GM23338 (cell line): ENCODE measurements at regions not wholly inside any gene's neighbourhood (a gene's known extent, or its start where the extent isn't known, plus 50 kb on each side); places are given as distances from the start of the nearest gene placed in this dataset.

Experiments used
- EZH2 ChIP-seq: fragments of 200-600 bp; sonication (generic); IDR thresholded peaks from one replicate; pipeline ENCODE4 v1.8.0; 2017; ENCODE audit warnings: antibody characterized with exemption, mild to moderate bottlenecking, low read depth; ENCODE audit not compliant: unreplicated experiment
- EZH2phosphoT487 ChIP-seq: fragments of 200-600 bp; sonication (generic); IDR thresholded peaks from one replicate; pipeline ENCODE4 v1.8.1; 2018; ENCODE audit warnings: antibody characterized with exemption; ENCODE audit not compliant: unreplicated experiment
- JUNB ChIP-seq: IDR thresholded peaks from one replicate; pipeline ENCODE4 v1.6.1; 2016; ENCODE audit warnings: antibody characterized with exemption; ENCODE audit not compliant: unreplicated experiment
- NANOG ChIP-seq: IDR thresholded peaks from 2 replicates; pipeline ENCODE4 v1.6.1; 2016; ENCODE audit warnings: antibody characterized with exemption, borderline replicate concordance
- POLR2AphosphoS5 ChIP-seq: IDR thresholded peaks from 2 replicates; pipeline ENCODE4 v1.6.1; 2016; ENCODE audit warnings: antibody characterized with exemption, low read depth
- ZNF331 ChIP-seq: fragments of 250-450 bp; sonication (Bioruptor Pico); IDR thresholded peaks from 2 replicates; pipeline ENCODE4 v1.5.0; 2020; ENCODE audit warnings: low read depth, mild to moderate bottlenecking, moderate library complexity
- TF ChIP-seq, protein P1 (sequence below), 2 experiments: fragments of 200-600 bp in 1 of 2; sonication (generic) in 1 of 2; conservative IDR thresholded peaks; 2 replicates each; pipeline versions ENCODE4 v1.5.1 to v1.6.1; 2016 to 2017; ENCODE audit warnings: antibody characterized with exemption in 2 of 2, low read depth in 2 of 2, mild to moderate bottlenecking in 2 of 2, moderate library complexity in 1 of 2
- TF ChIP-seq, protein P2 (sequence below): IDR thresholded peaks from one replicate; pipeline ENCODE4 v1.6.1; 2018; ENCODE audit warnings: antibody characterized with exemption; ENCODE audit not compliant: unreplicated experiment
- TF ChIP-seq, protein P3 (sequence below): IDR thresholded peaks from 2 replicates; pipeline ENCODE4 v1.6.1; 2016; ENCODE audit warnings: antibody characterized with exemption

DNA sequence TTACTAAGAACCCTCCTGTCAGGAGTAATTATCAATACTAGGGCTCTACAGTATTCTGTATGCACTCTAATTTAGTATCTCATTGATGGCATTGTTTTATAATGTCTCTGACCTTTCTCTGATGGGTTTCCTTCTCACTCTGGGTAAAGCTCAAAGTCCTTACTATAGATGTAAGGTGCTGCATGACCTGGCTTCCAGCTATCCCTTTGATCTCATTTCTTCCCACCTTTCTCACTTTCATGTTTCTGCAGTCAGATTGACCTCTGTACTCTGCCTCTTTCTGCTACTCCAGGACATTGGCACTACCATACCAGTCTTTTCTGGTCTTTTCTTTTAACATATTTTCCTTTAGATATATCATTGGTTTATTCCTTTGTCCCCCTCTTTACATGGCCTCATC is 2332.8 kb upstream of the C9orf72 start:
- TF ChIP-seq, protein P1, sequence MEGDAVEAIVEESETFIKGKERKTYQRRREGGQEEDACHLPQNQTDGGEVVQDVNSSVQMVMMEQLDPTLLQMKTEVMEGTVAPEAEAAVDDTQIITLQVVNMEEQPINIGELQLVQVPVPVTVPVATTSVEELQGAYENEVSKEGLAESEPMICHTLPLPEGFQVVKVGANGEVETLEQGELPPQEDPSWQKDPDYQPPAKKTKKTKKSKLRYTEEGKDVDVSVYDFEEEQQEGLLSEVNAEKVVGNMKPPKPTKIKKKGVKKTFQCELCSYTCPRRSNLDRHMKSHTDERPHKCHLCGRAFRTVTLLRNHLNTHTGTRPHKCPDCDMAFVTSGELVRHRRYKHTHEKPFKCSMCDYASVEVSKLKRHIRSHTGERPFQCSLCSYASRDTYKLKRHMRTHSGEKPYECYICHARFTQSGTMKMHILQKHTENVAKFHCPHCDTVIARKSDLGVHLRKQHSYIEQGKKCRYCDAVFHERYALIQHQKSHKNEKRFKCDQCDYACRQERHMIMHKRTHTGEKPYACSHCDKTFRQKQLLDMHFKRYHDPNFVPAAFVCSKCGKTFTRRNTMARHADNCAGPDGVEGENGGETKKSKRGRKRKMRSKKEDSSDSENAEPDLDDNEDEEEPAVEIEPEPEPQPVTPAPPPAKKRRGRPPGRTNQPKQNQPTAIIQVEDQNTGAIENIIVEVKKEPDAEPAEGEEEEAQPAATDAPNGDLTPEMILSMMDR (conservative IDR thresholded peaks at IDR 0.05; ENCODE audit: low read depth in 2 of 2), result no peak
- TF ChIP-seq EZH2 (no peak), POLR2AphosphoS5 (no peak), EZH2phosphoT487 (no peak), JUNB (no peak), NANOG (no peak), ZNF331 (CRISPR knock-in tag) (no peak)
- TF ChIP-seq, protein P2, sequence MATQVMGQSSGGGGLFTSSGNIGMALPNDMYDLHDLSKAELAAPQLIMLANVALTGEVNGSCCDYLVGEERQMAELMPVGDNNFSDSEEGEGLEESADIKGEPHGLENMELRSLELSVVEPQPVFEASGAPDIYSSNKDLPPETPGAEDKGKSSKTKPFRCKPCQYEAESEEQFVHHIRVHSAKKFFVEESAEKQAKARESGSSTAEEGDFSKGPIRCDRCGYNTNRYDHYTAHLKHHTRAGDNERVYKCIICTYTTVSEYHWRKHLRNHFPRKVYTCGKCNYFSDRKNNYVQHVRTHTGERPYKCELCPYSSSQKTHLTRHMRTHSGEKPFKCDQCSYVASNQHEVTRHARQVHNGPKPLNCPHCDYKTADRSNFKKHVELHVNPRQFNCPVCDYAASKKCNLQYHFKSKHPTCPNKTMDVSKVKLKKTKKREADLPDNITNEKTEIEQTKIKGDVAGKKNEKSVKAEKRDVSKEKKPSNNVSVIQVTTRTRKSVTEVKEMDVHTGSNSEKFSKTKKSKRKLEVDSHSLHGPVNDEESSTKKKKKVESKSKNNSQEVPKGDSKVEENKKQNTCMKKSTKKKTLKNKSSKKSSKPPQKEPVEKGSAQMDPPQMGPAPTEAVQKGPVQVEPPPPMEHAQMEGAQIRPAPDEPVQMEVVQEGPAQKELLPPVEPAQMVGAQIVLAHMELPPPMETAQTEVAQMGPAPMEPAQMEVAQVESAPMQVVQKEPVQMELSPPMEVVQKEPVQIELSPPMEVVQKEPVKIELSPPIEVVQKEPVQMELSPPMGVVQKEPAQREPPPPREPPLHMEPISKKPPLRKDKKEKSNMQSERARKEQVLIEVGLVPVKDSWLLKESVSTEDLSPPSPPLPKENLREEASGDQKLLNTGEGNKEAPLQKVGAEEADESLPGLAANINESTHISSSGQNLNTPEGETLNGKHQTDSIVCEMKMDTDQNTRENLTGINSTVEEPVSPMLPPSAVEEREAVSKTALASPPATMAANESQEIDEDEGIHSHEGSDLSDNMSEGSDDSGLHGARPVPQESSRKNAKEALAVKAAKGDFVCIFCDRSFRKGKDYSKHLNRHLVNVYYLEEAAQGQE, result no peak
- TF ChIP-seq, protein P3, sequence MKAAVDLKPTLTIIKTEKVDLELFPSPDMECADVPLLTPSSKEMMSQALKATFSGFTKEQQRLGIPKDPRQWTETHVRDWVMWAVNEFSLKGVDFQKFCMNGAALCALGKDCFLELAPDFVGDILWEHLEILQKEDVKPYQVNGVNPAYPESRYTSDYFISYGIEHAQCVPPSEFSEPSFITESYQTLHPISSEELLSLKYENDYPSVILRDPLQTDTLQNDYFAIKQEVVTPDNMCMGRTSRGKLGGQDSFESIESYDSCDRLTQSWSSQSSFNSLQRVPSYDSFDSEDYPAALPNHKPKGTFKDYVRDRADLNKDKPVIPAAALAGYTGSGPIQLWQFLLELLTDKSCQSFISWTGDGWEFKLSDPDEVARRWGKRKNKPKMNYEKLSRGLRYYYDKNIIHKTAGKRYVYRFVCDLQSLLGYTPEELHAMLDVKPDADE, result no peak
